Activated CD8-positive, alpha-beta T cell treated with anti-CD3 and anti-CD28 coated beads for 36 hours (primary cell): ENCODE measurements at regions not wholly inside any gene's neighbourhood (a gene's known extent, or its start where the extent isn't known, plus 50 kb on each side); places are given as distances from the start of the nearest gene placed in this dataset.
"Not testable (repeated sequence)": the region's sequence is repeated elsewhere in the genome, so short reads cannot be mapped to it uniquely, and the experiment has no call there.

Experiments
- ATAC-seq: fragments of 200-7000 bp; cut with Tn5 transposase; one replicate; pipeline ENCODE4 v1.10.0; 2021; ENCODE audit warnings: mild to moderate bottlenecking, moderate library complexity
- CTCF ChIA-PET: fragments of 350-600 bp; sonication (Branson Sonifier 250); formaldehyde crosslinking; loops from one replicate; lab custom pipeline; 2021; ENCODE audit warnings: antibody characterized with exemption; lab: Charles Lee
- POLR2A ChIA-PET: fragments of 350-600 bp; sonication (Branson Sonifier 250); formaldehyde crosslinking; loops from one replicate; lab custom pipeline; 2021; ENCODE audit warnings: antibody characterized with exemption; lab: Charles Lee
- DNase-seq: peaks from one replicate; pipeline ENCODE4 v3.0.0-alpha.2; 2020
- H3K27ac Mint-ChIP-seq: one replicate; pipeline ENCODE4 v1.8.0; 2021; ENCODE audit warnings: mild to moderate bottlenecking, mixed read lengths
- H3K27me3 Mint-ChIP-seq: one replicate; pipeline ENCODE4 v1.8.0; 2021; ENCODE audit warnings: mixed read lengths
- H3K36me3 Mint-ChIP-seq: one replicate; pipeline ENCODE4 v1.8.0; 2021; ENCODE audit warnings: low read depth, mixed read lengths
- H3K4me1 Mint-ChIP-seq: one replicate; pipeline ENCODE4 v1.8.0; 2021; ENCODE audit warnings: low read depth, mixed read lengths
- H3K4me3 Mint-ChIP-seq: one replicate; pipeline ENCODE4 v1.8.0; 2021; ENCODE audit warnings: mild to moderate bottlenecking, moderate library complexity, mixed read lengths
- H3K9me3 Mint-ChIP-seq: one replicate; pipeline ENCODE4 v1.8.0; 2021; ENCODE audit warnings: mixed read lengths
- CTCF ChIP-seq: fragments of 200-600 bp; IDR thresholded peaks from one replicate; pipeline ENCODE4 v1.8.0; 2022; ENCODE audit warnings: antibody characterized with exemption, mild to moderate bottlenecking
- intact Hi-C: fragments of 100-400 bp; cut with micrococcal nuclease; formaldehyde crosslinking; loops from one replicate; pipeline ENCODE4 v1.10.0; 2022

GRCh38 chr4:131644619-131645018 lies 1504.5 kb upstream of the PCDH10 start:
- Mint-ChIP-seq H3K27ac (no peak overlapping the region), H3K4me1 (no peaks in the 10 kb centered on the region), H3K27me3 (no peaks in the 10 kb centered on the region), H3K36me3 (no peaks in the 10 kb centered on the region), H3K9me3 (peaks cover 5% of the 10 kb centered on the region), H3K4me3 (no peak overlapping the region)
- no peak for DNase-seq
- intact Hi-C loops: no loop called here
- no peak for TF ChIP-seq CTCF
- ATAC-seq: no peak
- POLR2A ChIA-PET: no interaction called here
- CTCF ChIA-PET: no interaction called here

DNA sequence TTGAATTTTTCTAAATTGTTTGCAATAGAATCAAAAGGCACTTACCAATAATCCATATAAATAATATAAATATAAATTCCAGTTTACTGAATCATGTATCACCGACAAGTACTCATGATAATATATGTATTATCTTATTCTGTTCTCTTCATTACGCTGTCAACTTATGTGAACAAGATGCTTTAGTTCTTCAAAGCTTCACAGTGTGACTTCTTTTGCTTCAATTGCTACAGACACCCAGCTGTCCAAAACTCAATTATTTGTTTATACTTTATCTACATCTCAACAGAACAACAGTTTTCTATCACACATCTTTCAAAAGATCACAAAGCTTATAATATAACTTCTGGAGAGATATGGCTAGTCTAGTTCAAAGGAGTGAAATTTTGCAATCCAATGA lies 1499.9 kb upstream of the PCDH10 start:
- no peak overlapping the region for H3K27ac Mint-ChIP-seq
- ChIA-PET CTCF (no interaction called here), POLR2A (no interaction called here)
- ATAC-seq: no peak
- no peak for DNase-seq
- H3K27me3 Mint-ChIP-seq: no peaks in the 10 kb centered on the region
- peaks cover 4% of the 10 kb centered on the region for H3K9me3 Mint-ChIP-seq
- intact Hi-C loops: no loop called here
- no peaks in the 10 kb centered on the region for H3K36me3 Mint-ChIP-seq
- no peak for TF ChIP-seq CTCF
- no peaks in the 10 kb centered on the region for H3K4me1 Mint-ChIP-seq
- no peak overlapping the region for H3K4me3 Mint-ChIP-seq

DNA sequence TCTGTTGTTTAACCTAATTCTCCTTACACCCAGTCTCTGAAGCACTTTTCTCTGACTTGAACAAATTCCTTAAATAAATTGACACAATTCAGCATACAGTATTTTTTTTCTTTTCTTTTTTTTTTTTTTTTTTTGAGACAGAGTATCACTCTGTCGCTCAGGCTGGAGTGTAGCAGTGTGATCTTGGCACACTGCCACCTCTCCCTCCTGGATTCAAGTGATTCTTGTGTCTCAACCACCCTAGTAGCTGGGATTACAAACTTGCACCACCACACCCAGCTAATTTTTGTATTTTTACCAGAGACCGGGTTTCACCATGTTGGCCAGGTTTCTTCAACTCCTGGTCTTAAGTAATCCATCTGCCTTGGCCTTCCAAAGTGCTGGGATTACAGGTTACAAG lies 1498.1 kb upstream of the PCDH10 start:
- no peak for DNase-seq

DNA sequence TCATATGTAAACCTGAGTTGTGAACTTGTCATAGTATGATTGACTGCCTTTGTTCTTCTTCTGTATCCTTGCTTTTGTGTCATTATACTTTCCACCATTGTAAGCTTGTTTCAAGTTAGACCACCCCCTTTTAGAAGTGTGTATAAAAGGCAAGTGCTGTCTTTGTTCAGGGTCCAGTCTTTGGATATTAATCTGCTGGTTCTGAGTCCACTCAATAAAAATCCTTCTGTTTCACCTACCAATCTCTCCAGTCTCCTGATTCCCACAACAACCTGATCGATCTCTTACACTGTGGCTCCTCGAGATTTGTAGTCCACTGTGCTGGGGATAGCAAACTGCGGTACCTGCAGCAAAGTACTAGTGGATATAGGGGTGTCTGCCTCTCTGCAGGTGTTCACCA lies 1465.8 kb upstream of the PCDH10 start:
- DNase-seq, POLR2A ChIA-PET: not testable (repeated sequence)

More for the DNA sequence above, 1498.1 kb upstream of the PCDH10 start:
- Mint-ChIP-seq H3K27me3 (no peaks in the 10 kb centered on the region), H3K4me1 (no peaks in the 10 kb centered on the region), H3K4me3 (no peak overlapping the region), H3K9me3 (peaks cover 4% of the 10 kb centered on the region), H3K36me3 (no peaks in the 10 kb centered on the region), H3K27ac (no peak overlapping the region)
- CTCF ChIA-PET: no interaction called here
- ATAC-seq: no peak
- TF ChIP-seq CTCF: no peak
- POLR2A ChIA-PET: no interaction called here
- intact Hi-C loops: no loop called here

DNA sequence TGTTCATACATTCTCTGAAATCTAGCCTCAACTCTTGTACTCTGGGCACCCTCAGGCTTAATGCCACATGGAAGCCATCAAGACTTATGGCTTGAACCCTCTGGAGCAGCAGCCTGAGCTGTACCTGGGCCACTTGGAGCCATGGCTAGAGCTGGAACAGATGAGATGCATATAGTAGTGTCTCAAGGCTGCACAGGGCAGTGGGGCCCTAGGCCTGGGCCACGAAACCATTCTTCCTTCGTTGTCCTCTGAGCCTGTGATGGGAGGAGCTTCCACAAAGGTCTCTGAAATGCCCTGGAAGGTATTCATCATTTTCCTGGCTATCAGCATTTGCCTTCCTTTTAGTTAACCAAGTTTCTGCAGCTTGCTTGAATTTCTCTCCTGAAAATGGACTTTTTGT lies 1427.2 kb upstream of the PCDH10 start:
- Mint-ChIP-seq H3K36me3 (no peaks in the 10 kb centered on the region), H3K9me3 (no peaks in the 10 kb centered on the region), H3K27me3 (no peaks in the 10 kb centered on the region), H3K4me3 (no peak overlapping the region), H3K27ac (no peak overlapping the region), H3K4me1 (no peaks in the 10 kb centered on the region)
- TF ChIP-seq CTCF: no peak
- intact Hi-C loops: no loop called here
- CTCF ChIA-PET: no interaction called here
- POLR2A ChIA-PET: no interaction called here
- no peak for DNase-seq
- ATAC-seq: no peak

More for the DNA sequence above, 1465.8 kb upstream of the PCDH10 start:
- H3K9me3 Mint-ChIP-seq: peaks cover 10% of the 10 kb centered on the region
- H3K36me3 Mint-ChIP-seq, H3K4me1 Mint-ChIP-seq, CTCF ChIA-PET, H3K27me3 Mint-ChIP-seq, H3K4me3 Mint-ChIP-seq, ATAC-seq, intact Hi-C loops, H3K27ac Mint-ChIP-seq: not testable (repeated sequence)

- H3K27ac Mint-ChIP-seq, DNase-seq, ATAC-seq, H3K4me3 Mint-ChIP-seq, intact Hi-C loops, H3K27me3 Mint-ChIP-seq, H3K4me1 Mint-ChIP-seq, H3K36me3 Mint-ChIP-seq, CTCF ChIA-PET, H3K9me3 Mint-ChIP-seq, POLR2A ChIA-PET: not testable (repeated sequence)
Measured at GRCh38 chr4:131723069-131723468, 1426.0 kb upstream of the PCDH10 start.

DNA sequence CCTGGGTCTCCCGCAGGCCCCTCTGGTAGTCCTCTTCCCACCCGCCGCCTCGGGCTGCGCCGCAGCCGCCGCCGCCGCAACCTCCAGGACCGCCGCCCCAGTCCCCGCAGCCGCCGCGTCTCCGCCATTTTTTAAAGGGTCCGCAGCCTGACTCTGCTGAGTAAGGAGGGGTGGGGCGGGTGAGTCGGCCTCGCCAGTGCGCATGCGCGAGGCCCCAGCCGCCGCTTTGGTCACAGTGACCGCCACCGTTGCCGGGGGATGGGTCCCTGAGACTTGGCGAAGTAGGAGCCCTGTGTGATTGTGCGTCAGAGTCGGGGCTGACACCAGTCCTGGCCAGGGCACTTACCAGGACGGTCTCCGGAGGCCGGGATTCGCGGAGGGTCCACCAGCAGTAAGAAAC lies 1424.2 kb upstream of the PCDH10 start:
- POLR2A ChIA-PET, H3K36me3 Mint-ChIP-seq, H3K4me3 Mint-ChIP-seq, ATAC-seq, H3K9me3 Mint-ChIP-seq, H3K27ac Mint-ChIP-seq, H3K27me3 Mint-ChIP-seq, H3K4me1 Mint-ChIP-seq, CTCF ChIA-PET, intact Hi-C loops: not testable (repeated sequence)
- DNase-seq: peak; percentile 75

- H3K36me3 Mint-ChIP-seq, intact Hi-C loops, H3K27me3 Mint-ChIP-seq, POLR2A ChIA-PET, H3K9me3 Mint-ChIP-seq, ATAC-seq, H3K4me3 Mint-ChIP-seq, H3K4me1 Mint-ChIP-seq, H3K27ac Mint-ChIP-seq, CTCF ChIA-PET, DNase-seq: not testable (repeated sequence)
Measured at GRCh38 chr4:131725521-131725920, 1423.6 kb upstream of the PCDH10 start.

DNA sequence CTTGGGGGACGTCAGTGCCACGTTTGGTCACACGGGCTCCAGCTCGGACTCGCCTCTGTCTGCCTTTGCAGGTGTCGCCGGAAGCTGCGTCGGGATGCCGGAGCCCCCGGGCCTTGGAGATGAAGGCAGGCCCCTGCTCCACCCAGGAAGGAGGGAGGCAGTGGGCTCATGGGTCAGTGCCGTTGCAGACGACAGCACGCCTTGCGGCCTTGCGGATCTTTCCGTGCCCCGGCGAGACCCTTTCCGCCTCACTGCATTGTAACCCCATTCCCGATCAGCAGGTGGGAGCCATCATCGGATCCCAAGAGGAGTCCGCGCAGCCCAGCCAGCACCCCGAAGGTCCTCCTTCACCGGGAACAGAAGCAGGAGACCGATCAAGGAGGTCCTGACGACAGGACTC lies 1422.2 kb upstream of the PCDH10 start:
- DNase-seq, ATAC-seq, H3K4me3 Mint-ChIP-seq, CTCF ChIA-PET, H3K36me3 Mint-ChIP-seq, H3K27me3 Mint-ChIP-seq, H3K9me3 Mint-ChIP-seq, H3K4me1 Mint-ChIP-seq, POLR2A ChIA-PET, H3K27ac Mint-ChIP-seq, intact Hi-C loops: not testable (repeated sequence)
